GM21619 (cell line): ENCODE measurements at regions not wholly inside any gene's neighbourhood (a gene's known extent, or its start where the extent isn't known, plus 50 kb on each side); places are given as distances from the start of the nearest gene placed in this dataset.

Experiments used
- ATAC-seq: cut with Tn5 transposase; IDR thresholded peaks from one replicate; pipeline ENCODE4 v1.9.1; 2021; ENCODE audit not compliant: unreplicated experiment

DNA sequence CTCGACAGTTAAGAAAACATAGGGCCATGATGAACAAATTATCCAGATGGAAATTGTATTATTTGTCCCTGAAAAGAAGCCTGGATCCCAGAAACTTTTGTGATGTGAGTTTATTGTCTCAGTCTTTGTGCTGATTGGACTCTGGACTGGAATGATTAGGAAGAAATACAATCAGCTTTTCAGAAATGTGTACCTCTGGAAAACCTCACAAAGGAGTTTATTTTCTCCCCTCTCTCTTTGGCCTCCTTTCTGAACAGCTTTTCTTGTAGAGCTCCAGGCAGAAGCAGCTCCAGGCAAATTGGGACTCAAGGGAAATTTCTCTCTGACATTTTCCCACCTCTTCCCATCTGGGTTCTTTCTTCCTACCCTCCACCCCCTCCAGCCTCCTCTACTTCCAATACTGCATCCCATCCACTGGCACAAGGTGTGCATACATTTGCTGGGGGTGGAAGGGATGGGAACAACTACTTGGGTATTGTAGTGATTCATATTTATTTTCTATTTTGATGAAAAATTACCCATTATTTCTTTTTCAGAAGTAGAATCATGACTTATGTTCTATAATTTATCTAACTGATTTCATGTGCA, 119.7 kb downstream of the CD47 start:
- ATAC-seq, result no peak

DNA sequence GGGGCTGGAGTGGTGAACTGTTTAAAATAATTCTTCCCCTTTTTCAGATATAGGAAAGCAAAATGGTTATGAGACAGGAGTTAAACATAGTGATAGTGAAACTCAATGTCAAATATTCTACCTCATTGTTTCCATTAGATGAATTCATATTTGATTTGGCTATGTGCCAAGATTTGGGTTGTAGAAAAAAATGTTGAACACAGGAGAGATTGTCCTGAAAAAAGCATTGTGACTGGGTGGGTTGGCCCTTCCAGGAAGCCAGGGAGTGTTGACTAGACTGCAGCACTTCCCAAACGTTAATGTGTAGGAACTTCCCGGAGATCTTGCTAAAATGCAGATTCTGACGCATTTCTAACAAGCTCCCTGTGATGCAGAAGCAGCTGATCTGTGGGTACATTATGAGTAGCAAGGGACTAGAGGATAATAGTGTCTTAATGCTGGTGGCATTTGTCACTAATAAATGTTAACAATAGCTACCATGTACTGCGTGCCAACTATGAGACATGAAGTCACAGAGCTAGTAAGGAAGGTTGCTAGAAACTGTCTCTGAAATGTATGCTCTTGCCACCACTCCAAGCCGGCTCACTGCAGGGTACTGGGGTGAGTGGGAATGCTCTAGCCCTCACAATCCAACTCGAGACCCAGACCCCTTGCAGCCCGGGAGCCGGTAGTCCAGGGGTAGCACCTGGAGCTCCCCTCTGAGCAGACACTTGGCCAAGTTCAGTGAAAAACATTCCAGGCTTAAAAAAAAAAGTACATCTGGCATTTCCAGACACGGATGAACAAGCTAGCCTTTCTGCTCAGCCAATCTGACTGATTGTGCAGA, 120.6 kb downstream of the CD47 start:
- no peak for ATAC-seq

GRCh38 chr3:107969525-107969924, 121.3 kb downstream of the CD47 start:
- ATAC-seq, result no peak

DNA sequence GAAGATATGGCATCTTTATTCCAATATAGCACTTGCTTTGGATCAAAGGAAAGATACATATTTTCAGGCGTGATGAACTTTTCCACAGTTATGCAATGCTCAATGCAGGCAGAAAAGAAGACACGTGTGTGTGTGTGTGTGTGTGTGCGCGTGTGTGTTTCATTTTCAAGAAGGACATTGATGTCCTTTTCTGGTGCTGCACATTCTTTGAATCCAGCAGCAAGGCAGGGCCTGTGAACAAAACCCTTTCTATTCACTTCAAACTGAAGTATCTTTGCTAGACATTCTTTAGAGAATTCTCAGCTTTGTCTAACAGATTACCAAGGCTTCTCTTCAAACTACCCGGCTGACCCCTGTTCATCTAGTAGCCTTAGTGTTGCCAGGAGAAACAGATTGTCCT, 124.6 kb downstream of the CD47 start:
- no peak for ATAC-seq

DNA sequence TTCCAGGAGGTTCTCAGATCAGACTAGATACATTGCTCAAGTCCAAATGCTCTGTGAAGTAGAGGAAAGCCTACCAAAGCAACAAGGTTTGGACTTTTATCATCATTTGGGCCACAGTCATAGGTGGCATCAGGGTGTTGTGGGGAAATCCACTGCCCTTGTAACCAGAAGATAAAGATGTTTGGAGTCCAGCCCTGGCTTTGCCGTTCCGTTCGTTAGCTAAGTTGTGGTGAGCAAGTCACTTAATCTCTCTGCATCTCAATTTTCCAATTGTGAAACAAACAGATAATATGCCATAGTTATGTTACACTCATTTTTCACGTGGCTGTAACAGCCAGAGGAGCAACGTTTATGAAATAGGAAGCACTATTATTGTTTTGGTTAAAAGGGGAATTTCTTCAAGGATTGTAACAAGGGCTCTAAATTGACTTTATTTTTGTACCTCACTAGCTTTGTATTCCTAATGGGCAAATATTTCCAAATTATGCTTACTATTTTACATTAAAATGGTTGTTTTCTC, 125.6 kb downstream of the CD47 start:
- ATAC-seq, result no peak

DNA sequence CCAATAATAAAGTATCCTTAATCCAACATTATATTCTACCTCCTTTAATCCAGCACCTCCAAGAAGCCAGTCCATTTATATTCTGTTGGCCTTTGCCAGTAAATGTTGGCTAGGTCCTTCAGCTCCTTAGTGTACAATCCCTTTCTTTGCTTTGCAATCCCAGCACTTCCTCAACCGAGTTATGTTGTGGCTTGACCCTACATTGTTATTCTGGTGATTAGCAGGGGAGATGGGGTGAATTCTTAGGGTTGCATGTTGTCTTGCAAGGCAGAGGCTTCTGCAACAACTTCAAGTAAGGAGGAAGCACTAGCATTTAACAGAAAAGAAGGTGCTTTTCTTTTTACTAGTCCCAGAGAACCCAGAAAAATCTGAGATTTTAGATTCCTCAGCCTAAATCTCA, 127.2 kb downstream of the CD47 start:
- ATAC-seq, result no peak

DNA sequence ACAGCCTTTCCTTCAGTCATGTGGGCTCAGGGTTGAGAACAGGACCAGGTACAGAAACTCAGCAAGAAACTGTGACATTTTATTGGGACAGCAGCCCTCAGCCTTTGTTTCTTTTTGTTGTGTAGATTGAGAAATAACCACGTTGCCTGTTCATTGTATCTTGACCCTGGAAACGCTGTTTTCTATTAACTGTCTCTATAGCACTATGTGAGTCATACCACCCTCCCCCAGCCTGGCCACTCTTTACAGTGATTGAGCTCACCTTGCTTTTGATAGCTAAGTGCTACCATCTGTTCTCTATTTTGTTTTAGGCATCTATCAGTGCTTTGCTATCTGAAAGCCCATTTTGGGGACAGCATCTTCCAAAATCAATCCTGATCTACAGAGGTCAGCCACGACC, 127.9 kb downstream of the CD47 start:
- ATAC-seq, result no peak

GRCh38 chr3:107962037-107962436, 128.8 kb downstream of the CD47 start:
- no peak for ATAC-seq

DNA sequence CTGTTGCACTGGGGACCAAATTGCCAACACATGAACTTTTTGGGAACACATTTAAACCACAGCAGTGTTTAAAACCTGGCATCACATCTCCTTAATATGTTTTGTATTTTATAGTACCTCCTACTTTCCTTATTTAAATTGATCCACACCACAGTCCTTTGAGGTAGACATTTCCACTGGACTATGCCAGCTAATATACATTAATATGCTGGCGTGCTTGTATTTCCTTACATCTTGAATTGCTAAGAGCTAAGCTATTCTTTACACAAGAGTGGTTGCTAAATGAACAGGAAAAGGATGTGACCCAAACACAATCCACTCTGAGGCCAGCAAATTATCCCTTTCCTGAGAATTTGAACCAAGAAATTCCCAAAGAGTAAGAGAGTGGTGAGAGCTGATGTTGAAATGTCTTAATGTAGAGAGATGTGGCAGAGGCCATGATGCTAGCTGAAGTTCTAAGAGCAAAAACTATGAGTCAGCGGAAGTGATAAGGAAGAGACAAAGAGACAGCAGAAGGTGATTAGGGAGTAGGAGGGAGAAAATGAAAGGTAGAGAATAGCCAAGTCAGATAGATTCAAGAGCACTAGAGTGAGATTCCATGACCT, 131.2 kb downstream of the CD47 start:
- ATAC-seq, result no peak

DNA sequence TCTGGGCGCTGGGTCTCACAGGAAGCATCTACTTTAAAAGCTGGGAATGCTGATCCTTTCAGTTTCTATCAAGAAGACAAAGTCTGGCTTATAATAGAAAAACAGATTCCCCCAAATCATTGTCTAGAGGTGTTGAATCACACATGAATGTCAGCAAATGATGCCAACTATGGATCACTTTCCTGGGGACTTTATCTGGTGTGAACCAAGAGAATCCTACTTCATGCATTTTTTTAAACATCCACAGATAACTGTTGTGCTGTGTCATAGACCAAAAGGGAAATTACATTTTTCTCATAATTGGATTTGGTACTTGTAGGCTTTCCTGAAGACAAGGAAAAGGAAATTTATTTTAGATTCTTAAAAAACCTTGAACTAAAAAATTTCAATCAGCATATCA, 132.7 kb downstream of the CD47 start:
- ATAC-seq, result no peak

GRCh38 chr3:107956991-107957900, 133.6 kb downstream of the CD47 start:
- no peak for ATAC-seq

GRCh38 chr3:107954845-107955244, 136.0 kb downstream of the CD47 start:
- no peak for ATAC-seq

- no peak for ATAC-seq
Observed at GRCh38 chr3:107953722-107954121, 137.1 kb downstream of the CD47 start.

GRCh38 chr3:107951126-107951525, 139.7 kb downstream of the CD47 start:
- ATAC-seq, result no peak

DNA sequence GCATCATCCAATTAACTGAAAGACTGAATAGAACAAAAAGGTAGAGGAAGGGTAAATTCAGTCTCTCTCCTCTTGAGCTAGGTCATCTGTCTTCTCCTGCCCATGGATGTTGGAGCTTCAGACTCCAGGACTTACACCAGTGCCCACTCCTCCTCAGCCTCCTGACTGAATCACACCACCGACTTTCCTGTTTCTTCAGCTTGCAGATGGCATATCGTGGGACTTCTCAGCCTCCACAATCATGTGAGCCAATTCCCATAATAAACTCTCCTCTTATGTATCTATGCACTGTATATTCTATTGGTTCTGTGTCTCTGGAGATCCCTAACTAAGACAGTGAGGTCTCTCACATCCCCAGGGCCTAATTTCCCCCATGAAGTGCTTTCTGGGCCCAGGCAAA, 140.4 kb downstream of the CD47 start:
- ATAC-seq, result no peak

DNA sequence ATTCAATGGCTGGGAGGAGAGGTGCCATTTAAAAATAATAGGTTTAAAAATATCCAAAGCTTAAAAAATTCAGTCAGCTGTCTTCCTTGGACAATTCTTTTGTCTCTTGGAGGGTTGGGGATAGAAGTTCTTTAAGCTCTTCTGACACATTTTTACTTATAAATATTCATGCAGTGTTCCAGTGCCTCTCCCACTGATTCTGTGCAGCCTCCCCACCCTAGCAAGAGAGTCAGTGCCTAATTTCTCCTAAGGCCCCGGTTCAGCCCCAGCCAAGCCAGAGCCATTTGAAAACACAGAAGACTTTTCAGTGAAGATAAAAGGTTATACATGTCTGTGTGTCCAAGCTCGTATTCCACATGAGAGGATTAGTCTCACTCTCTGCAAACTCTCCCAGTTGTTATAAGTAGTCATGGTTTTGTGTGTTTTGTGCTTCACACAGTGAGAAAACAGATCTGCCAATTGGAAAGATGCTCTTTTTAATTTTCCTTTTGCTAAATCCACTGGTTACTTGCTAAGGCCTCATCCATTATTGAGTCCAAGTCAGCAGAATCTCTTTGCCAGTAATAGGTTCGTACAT, 141.3 kb downstream of the CD47 start:
- no peak for ATAC-seq

GRCh38 chr3:107947203-107947602, 143.6 kb downstream of the CD47 start:
- no peak for ATAC-seq

GRCh38 chr3:107946700-107947099, 144.1 kb downstream of the CD47 start:
- ATAC-seq, result no peak

DNA sequence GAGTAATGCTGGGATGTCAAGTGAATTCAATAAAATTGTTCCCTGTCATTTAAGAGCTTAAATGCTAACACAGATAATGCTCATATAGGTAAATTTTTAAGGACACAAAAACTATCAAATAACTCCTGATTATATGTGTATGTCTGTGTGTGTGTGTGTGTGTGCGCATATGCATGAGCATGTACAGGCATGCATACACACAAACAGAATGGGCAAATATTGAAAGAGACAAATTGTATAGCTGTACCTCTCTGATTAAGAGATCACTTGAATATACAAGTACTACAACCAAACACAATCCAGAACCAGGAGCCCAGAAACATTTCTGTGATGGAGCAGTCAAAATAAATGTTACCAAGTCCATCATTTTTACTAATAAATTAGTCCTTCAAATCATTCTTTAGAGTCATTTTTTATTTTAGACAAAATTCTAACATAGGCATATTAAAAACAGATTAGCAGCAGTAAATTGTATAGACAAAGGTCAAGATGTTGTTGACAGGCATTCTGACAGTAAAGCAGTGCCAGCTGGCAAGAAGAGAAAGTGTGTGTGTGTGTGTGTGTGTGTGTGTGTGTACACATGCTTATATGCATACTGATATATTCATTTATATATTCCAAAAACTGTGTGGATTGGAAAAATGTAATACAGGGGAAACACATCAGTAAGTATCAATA, 145.3 kb downstream of the CD47 start:
- ATAC-seq, result no peak
